ENCODE measurements at regions not wholly inside any gene's neighbourhood (a gene's known extent, or its start where the extent isn't known, plus 50 kb on each side); places are given as distances from the start of the nearest gene placed in this dataset.
"Not testable (repeated sequence)": the region's sequence is repeated elsewhere in the genome, so short reads cannot be mapped to it uniquely, and the experiment has no call there.

- DNase-seq (ENCODE audit: low read depth): peak; percentile 66
These were observed 1638.3 kb downstream of the MRPL39 start for GRCh38 chr21:23968722-23969647.

GRCh38 chr21:23968008-23968407 is 1639.3 kb downstream of the MRPL39 start:
- DNase-seq (ENCODE audit: low read depth): no peak

- no peak for DNase-seq (ENCODE audit: low read depth)
These were observed 1643.8 kb downstream of the MRPL39 start for GRCh38 chr21:23963454-23963853.

GRCh38 chr21:23960769-23961168 is 1646.5 kb downstream of the MRPL39 start:
- no peak for DNase-seq (ENCODE audit: low read depth)

- no peak for DNase-seq (ENCODE audit: low read depth)
These were observed 1652.0 kb downstream of the MRPL39 start for GRCh38 chr21:23955135-23955843.

GRCh38 chr21:23952269-23952668 is 1655.0 kb downstream of the MRPL39 start:
- DNase-seq (ENCODE audit: low read depth): no peak

- DNase-seq (ENCODE audit: low read depth): no peak
These were observed 1656.0 kb downstream of the MRPL39 start for GRCh38 chr21:23951251-23951650.

- DNase-seq (ENCODE audit: low read depth): no peak
These were observed 1656.9 kb downstream of the MRPL39 start for GRCh38 chr21:23950344-23950743.

- DNase-seq (ENCODE audit: low read depth): no peak
These were observed 1657.8 kb downstream of the MRPL39 start for GRCh38 chr21:23949493-23949892.

- no peak for DNase-seq (ENCODE audit: low read depth)
These were observed 1667.8 kb downstream of the MRPL39 start for GRCh38 chr21:23939369-23940065.

GRCh38 chr21:23936991-23937390 is 1670.3 kb downstream of the MRPL39 start:
- no peak for DNase-seq (ENCODE audit: low read depth)

- no peak for DNase-seq (ENCODE audit: low read depth)
These were observed 1671.1 kb downstream of the MRPL39 start for GRCh38 chr21:23936224-23936623.

GRCh38 chr21:23930565-23930964 is 1676.7 kb downstream of the MRPL39 start:
- DNase-seq (ENCODE audit: low read depth): no peak

- not testable (repeated sequence) for DNase-seq (ENCODE audit: low read depth)
These were observed 1680.9 kb downstream of the MRPL39 start for GRCh38 chr21:23926430-23926829.

- DNase-seq (ENCODE audit: low read depth): no peak
These were observed 1685.4 kb downstream of the MRPL39 start for GRCh38 chr21:23921670-23922418.

- no peak for DNase-seq (ENCODE audit: low read depth)
These were observed 1706.6 kb downstream of the MRPL39 start for GRCh38 chr21:23900727-23901126.

- no peak for DNase-seq (ENCODE audit: low read depth)
These were observed 1707.7 kb downstream of the MRPL39 start for GRCh38 chr21:23899561-23899960.

- no peak for DNase-seq (ENCODE audit: low read depth)
These were observed 1716.6 kb downstream of the MRPL39 start for GRCh38 chr21:23890652-23891051.

- DNase-seq (ENCODE audit: low read depth): no peak
These were observed 1719.5 kb downstream of the MRPL39 start for GRCh38 chr21:23887725-23888306.

- no peak for DNase-seq (ENCODE audit: low read depth)
These were observed 1720.2 kb downstream of the MRPL39 start for GRCh38 chr21:23886828-23887724.
